A673 (cell line): ENCODE measurements at regions not wholly inside any gene's neighbourhood (a gene's known extent, or its start where the extent isn't known, plus 50 kb on each side); places are given as distances from the start of the nearest gene placed in this dataset.
"Not testable (repeated sequence)": the region's sequence is repeated elsewhere in the genome, so short reads cannot be mapped to it uniquely, and the experiment has no call there.

Source experiments
- BruUV-seq: library from RNA; stranded (reverse); fragments of 400-500 nt; replicated peaks from 2 replicates; lab custom pipeline; 2021; lab: Mats Ljungman, UMichigan
- CTCF ChIA-PET: fragments of 300-600 bp; sonication (Branson Sonifier 250); formaldehyde crosslinking; loops from one replicate; lab custom pipeline; 2022; ENCODE audit warnings: antibody characterized with exemption; lab: Charles Lee
- POLR2A ChIA-PET: fragments of 300-600 bp; sonication (Branson Sonifier 250); formaldehyde crosslinking; loops from one replicate; lab custom pipeline; 2022; ENCODE audit warnings: antibody characterized with exemption; ENCODE audit not compliant: low non-redundant PET; lab: Charles Lee
- DNase-seq: peaks from one replicate; pipeline ENCODE4 v3.0.0-alpha.2; 2015; ENCODE audit warnings: low spot score
- H3K27ac ChIP-seq: fragments of 200-600 bp; sonication (generic); 2 replicates; pipeline ENCODE4 v1.5.1; 2016; ENCODE audit warnings: mixed run types, low read depth, mild to moderate bottlenecking, mixed read lengths, antibody characterized with exemption, low read length; ENCODE audit not compliant: poor library complexity, severe bottlenecking
- H3K27me3 ChIP-seq: fragments of 200-600 bp; sonication (generic); replicated peaks from 2 replicates; pipeline ENCODE4 v1.6.1; 2017; ENCODE audit warnings: mixed run types, low read depth, mild to moderate bottlenecking, mixed read lengths, antibody characterized with exemption, low read length; ENCODE audit not compliant: insufficient read depth, poor library complexity
- H3K36me3 ChIP-seq: fragments of 200-600 bp; sonication (generic); 2 replicates; pipeline ENCODE4 v1.6.1; 2016; ENCODE audit warnings: mixed run types, mild to moderate bottlenecking, mixed read lengths, antibody characterized with exemption, low read length; ENCODE audit not compliant: insufficient read depth, poor library complexity, severe bottlenecking
- H3K4me1 ChIP-seq: fragments of 200-600 bp; sonication (generic); 2 replicates; pipeline ENCODE4 v1.6.1; 2017; ENCODE audit warnings: mixed run types, mild to moderate bottlenecking, mixed read lengths, antibody characterized with exemption, low read length; ENCODE audit not compliant: insufficient read depth, poor library complexity, severe bottlenecking
- H3K4me3 ChIP-seq: fragments of 200-600 bp; sonication (generic); 2 replicates; pipeline ENCODE4 v1.5.1; 2016; ENCODE audit warnings: low read depth, mixed run types, mild to moderate bottlenecking, mixed read lengths, low read length; ENCODE audit not compliant: poor library complexity, severe bottlenecking
- H3K9me3 ChIP-seq: fragments of 200-600 bp; sonication (generic); 2 replicates; pipeline ENCODE4 v1.6.1; 2016; ENCODE audit warnings: mixed run types, low read depth, mild to moderate bottlenecking, mixed read lengths, antibody characterized with exemption, low read length; ENCODE audit not compliant: poor library complexity, severe bottlenecking
- EZH2 ChIP-seq: fragments of 200-600 bp; sonication (generic); IDR thresholded peaks from 2 replicates; pipeline ENCODE4 v1.6.1; 2017; ENCODE audit warnings: borderline replicate concordance, low read depth, mild to moderate bottlenecking, mixed read lengths, antibody characterized with exemption, low read length; ENCODE audit not compliant: poor library complexity, severe bottlenecking
- intact Hi-C: fragments of 100-400 bp; cut with micrococcal nuclease; formaldehyde crosslinking; loops from one replicate; pipeline ENCODE4 v1.10.0; 2022; ENCODE audit not compliant: unreplicated experiment
- TF ChIP-seq, protein P1 (sequence below): fragments of 300-800, 200-600 bp; sonication (generic); conservative IDR thresholded peaks from 2 replicates; pipeline ENCODE4 v1.5.1; 2017; ENCODE audit warnings: low read depth, mild to moderate bottlenecking, antibody characterized with exemption, low read length, moderate library complexity, mixed read lengths

GRCh38 chr1:189217646-189218045 is 1260.0 kb downstream of the BRINP3 start:
- Histone ChIP-seq H3K36me3 (no peaks in the 10 kb centered on the region), H3K9me3 (no peaks in the 10 kb centered on the region), H3K27ac (no peak overlapping the region), H3K4me1 (no peaks in the 10 kb centered on the region), H3K27me3 (no peaks in the 10 kb centered on the region), H3K4me3 (no peak overlapping the region)
- no peak for TF ChIP-seq EZH2
- TF ChIP-seq, protein P1, sequence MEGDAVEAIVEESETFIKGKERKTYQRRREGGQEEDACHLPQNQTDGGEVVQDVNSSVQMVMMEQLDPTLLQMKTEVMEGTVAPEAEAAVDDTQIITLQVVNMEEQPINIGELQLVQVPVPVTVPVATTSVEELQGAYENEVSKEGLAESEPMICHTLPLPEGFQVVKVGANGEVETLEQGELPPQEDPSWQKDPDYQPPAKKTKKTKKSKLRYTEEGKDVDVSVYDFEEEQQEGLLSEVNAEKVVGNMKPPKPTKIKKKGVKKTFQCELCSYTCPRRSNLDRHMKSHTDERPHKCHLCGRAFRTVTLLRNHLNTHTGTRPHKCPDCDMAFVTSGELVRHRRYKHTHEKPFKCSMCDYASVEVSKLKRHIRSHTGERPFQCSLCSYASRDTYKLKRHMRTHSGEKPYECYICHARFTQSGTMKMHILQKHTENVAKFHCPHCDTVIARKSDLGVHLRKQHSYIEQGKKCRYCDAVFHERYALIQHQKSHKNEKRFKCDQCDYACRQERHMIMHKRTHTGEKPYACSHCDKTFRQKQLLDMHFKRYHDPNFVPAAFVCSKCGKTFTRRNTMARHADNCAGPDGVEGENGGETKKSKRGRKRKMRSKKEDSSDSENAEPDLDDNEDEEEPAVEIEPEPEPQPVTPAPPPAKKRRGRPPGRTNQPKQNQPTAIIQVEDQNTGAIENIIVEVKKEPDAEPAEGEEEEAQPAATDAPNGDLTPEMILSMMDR, result no peak
- POLR2A ChIA-PET, result no interaction called here
- CTCF ChIA-PET, result no interaction called here
- BruUV-seq, result no TSS peak
- DNase-seq, result no peak
- intact Hi-C loops, result no loop called here

DNA sequence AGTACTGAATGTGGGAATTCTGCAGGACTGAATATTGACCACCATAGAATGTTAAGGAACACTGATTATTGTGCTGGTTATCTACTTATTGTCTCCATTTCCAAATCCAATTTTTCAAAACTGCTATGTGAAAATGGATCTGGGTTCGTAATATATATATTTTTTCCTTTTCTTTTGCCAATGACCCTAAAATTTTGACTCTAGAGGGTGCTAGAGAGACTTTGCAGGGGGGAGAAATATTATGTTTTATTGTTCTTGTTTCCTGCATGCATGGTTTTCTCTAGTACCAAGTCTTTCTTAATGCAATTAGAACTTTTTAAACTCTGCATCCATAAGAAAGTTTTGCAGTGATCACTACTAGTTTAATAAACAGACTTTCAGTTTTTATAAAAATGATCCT is 1256.9 kb downstream of the BRINP3 start:
- DNase-seq, result peak; percentile 18
- ChIA-PET POLR2A (no interaction called here), CTCF (no interaction called here)

DNA sequence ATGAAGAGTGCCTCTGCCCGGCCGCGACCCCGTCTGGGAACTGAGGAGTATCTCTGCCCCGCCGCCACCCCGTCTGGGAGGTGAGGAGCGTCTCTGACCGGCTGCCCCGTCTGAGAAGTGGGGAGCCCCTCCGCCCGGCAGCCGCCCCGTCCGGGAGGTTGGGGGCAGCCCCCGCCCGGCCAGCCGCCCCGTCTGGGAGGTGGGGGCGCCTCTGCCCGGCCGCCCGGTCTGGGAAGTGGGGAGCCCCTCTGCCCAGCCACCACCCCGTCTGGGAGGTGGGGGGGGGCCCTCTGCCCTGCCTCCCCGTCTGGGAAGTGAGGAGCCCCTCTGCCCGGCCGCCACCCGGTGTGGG is 1251.9 kb downstream of the BRINP3 start:
- H3K4me1 ChIP-seq, intact Hi-C loops, H3K4me3 ChIP-seq, H3K27me3 ChIP-seq, H3K27ac ChIP-seq, H3K9me3 ChIP-seq, H3K36me3 ChIP-seq, POLR2A ChIA-PET, CTCF ChIA-PET, DNase-seq, BruUV-seq: not testable (repeated sequence)

More for the DNA sequence above, 1256.9 kb downstream of the BRINP3 start:
- Histone ChIP-seq H3K27me3 (no peaks in the 10 kb centered on the region), H3K36me3 (no peaks in the 10 kb centered on the region), H3K4me3 (no peak overlapping the region), H3K9me3 (no peaks in the 10 kb centered on the region), H3K27ac (no peak overlapping the region), H3K4me1 (no peaks in the 10 kb centered on the region)
- TF ChIP-seq, protein P1, result peak; percentile 46; the same call in 1 of the 2 replicates
- TF ChIP-seq EZH2, result no peak
- intact Hi-C loops, result no loop called here
- no TSS peak for BruUV-seq

GRCh38 chr1:189226779-189227178 is 1250.9 kb downstream of the BRINP3 start:
- H3K27me3 ChIP-seq, result no peaks in the 10 kb centered on the region
- no peaks in the 10 kb centered on the region for H3K4me1 ChIP-seq
- intact Hi-C loops, result no loop called here
- no peaks in the 10 kb centered on the region for H3K36me3 ChIP-seq
- CTCF ChIA-PET, result no interaction called here
- no peak overlapping the region for H3K4me3 ChIP-seq
- no peak for DNase-seq
- H3K27ac ChIP-seq, result no peak overlapping the region
- no TSS peak for BruUV-seq
- POLR2A ChIA-PET, result no interaction called here
- no peaks in the 10 kb centered on the region for H3K9me3 ChIP-seq
- TF ChIP-seq, protein P1, result no peak
- no peak for TF ChIP-seq EZH2
